Bronchial epithelial cell (primary cell): ENCODE measurements at regions not wholly inside any gene's neighbourhood (a gene's known extent, or its start where the extent isn't known, plus 50 kb on each side); places are given as distances from the start of the nearest gene placed in this dataset.

Source experiments
- DNase-seq: peaks from one replicate; pipeline ENCODE4 v3.0.0-alpha.2; 2010; ENCODE audit warnings: low read depth
- FAIRE-seq: peaks from 2 replicates; lab custom pipeline; 2011; peaks lifted over from hg19 to GRCh38; lab: Jason Lieb, UNC
- H3K27me3 ChIP-seq: 2 replicates; pipeline ENCODE4 v1.5.1; 2011; ENCODE audit warnings: low read length; ENCODE audit not compliant: control insufficient read depth, insufficient read depth
- H3K36me3 ChIP-seq: 2 replicates; pipeline ENCODE4 v1.5.1; 2011; ENCODE audit warnings: low read length; ENCODE audit not compliant: control insufficient read depth, insufficient read depth
- H3K4me3 ChIP-seq: 2 replicates; pipeline ENCODE4 v1.5.1; 2011; ENCODE audit warnings: mild to moderate bottlenecking, low read depth, low read length, control low read depth
- CTCF ChIP-seq: IDR thresholded peaks from 2 replicates; pipeline ENCODE4 v1.5.1; 2011; ENCODE audit warnings: mild to moderate bottlenecking, moderate library complexity, low read length, control low read depth, inconsistent platforms; ENCODE audit not compliant: insufficient read depth, severe bottlenecking

GRCh38 chr13:87426742-87427141 is 244.4 kb upstream of the SLITRK5 start:
- no peaks in the 10 kb centered on the region for H3K27me3 ChIP-seq
- peak; percentile 23 for DNase-seq
- no peak for FAIRE-seq

GRCh38 chr13:87444135-87444534 is 227.0 kb upstream of the SLITRK5 start:
- no peak for TF ChIP-seq CTCF
- Histone ChIP-seq H3K36me3 (no peaks in the 10 kb centered on the region), H3K4me3 (no peak overlapping the region), H3K27me3 (no peaks in the 10 kb centered on the region)
- no peak for FAIRE-seq
- DNase-seq: no peak

More at GRCh38 chr13:87426742-87427141, 244.4 kb upstream of the SLITRK5 start:
- no peak for TF ChIP-seq CTCF
- Histone ChIP-seq H3K4me3 (no peak overlapping the region), H3K36me3 (no peaks in the 10 kb centered on the region)

- H3K36me3 ChIP-seq: no peaks in the 10 kb centered on the region
- FAIRE-seq (no peak), DNase-seq (no peak)
- H3K4me3 ChIP-seq: no peak overlapping the region
- TF ChIP-seq CTCF: no peak
- H3K27me3 ChIP-seq: no peaks in the 10 kb centered on the region
Measured at GRCh38 chr13:87452281-87452680, 218.9 kb upstream of the SLITRK5 start.

- H3K36me3 ChIP-seq: no peaks in the 10 kb centered on the region
- FAIRE-seq (no peak), DNase-seq (no peak)
- TF ChIP-seq CTCF: no peak
- no peak overlapping the region for H3K4me3 ChIP-seq
- no peaks in the 10 kb centered on the region for H3K27me3 ChIP-seq
Measured at GRCh38 chr13:87453244-87453643, 217.9 kb upstream of the SLITRK5 start.

- no peaks in the 10 kb centered on the region for H3K36me3 ChIP-seq
- H3K4me3 ChIP-seq: no peak overlapping the region
- no peak for DNase-seq
- no peak for FAIRE-seq
- no peaks in the 10 kb centered on the region for H3K27me3 ChIP-seq
- TF ChIP-seq CTCF: no peak
Measured at GRCh38 chr13:87459419-87459818, 211.8 kb upstream of the SLITRK5 start.

GRCh38 chr13:87497426-87497825 is 173.7 kb upstream of the SLITRK5 start:
- Histone ChIP-seq H3K4me3 (no peak overlapping the region), H3K36me3 (no peaks in the 10 kb centered on the region), H3K27me3 (no peaks in the 10 kb centered on the region)
- no peak for DNase-seq
- TF ChIP-seq CTCF: no peak
- FAIRE-seq: no peak
